ENCODE measurements at regions not wholly inside any gene's neighbourhood (a gene's known extent, or its start where the extent isn't known, plus 50 kb on each side); places are given as distances from the start of the nearest gene placed in this dataset.

GRCh38 chr3:64464955-64465354 lies 222.8 kb downstream of the ADAMTS9 start:
- ATAC-seq (ENCODE audit: low read depth) (no peak), DNase-seq (ENCODE audit: low spot score) (no peak)
- TF ChIP-seq CTCF (IDR thresholded peaks at IDR 0.05; ENCODE audit: poor library complexity, severe bottlenecking): no peak
- Histone ChIP-seq H3K9me3 (ENCODE audit: severe bottlenecking) (no peaks in the 10 kb centered on the region), H3K27ac (ENCODE audit: poor library complexity, severe bottlenecking) (no peak overlapping the region), H3K4me3 (ENCODE audit: severe bottlenecking) (no peak overlapping the region), H3K36me3 (ENCODE audit: low read depth) (no peaks in the 10 kb centered on the region), H3K4me1 (ENCODE audit: insufficient read depth, poor library complexity, severe bottlenecking) (no peaks in the 10 kb centered on the region), H3K27me3 (ENCODE audit: insufficient read depth, poor library complexity, severe bottlenecking) (no peaks in the 10 kb centered on the region)

- ATAC-seq (ENCODE audit: low read depth) (no peak), DNase-seq (ENCODE audit: low spot score) (no peak)
- H3K27me3 ChIP-seq (ENCODE audit: insufficient read depth, poor library complexity, severe bottlenecking): no peaks in the 10 kb centered on the region
- H3K4me1 ChIP-seq (ENCODE audit: insufficient read depth, poor library complexity, severe bottlenecking): no peaks in the 10 kb centered on the region
- H3K9me3 ChIP-seq (ENCODE audit: severe bottlenecking): no peaks in the 10 kb centered on the region
- no peaks in the 10 kb centered on the region for H3K36me3 ChIP-seq (ENCODE audit: low read depth)
- no peak overlapping the region for H3K4me3 ChIP-seq (ENCODE audit: severe bottlenecking)
- TF ChIP-seq CTCF (IDR thresholded peaks at IDR 0.05; ENCODE audit: poor library complexity, severe bottlenecking): no peak
- no peak overlapping the region for H3K27ac ChIP-seq (ENCODE audit: poor library complexity, severe bottlenecking)
These were observed 223.8 kb downstream of the ADAMTS9 start for GRCh38 chr3:64463981-64464380.

GRCh38 chr3:64462203-64462602 lies 225.6 kb downstream of the ADAMTS9 start:
- Histone ChIP-seq H3K4me3 (ENCODE audit: severe bottlenecking) (no peak overlapping the region), H3K27me3 (ENCODE audit: insufficient read depth, poor library complexity, severe bottlenecking) (no peaks in the 10 kb centered on the region), H3K27ac (ENCODE audit: poor library complexity, severe bottlenecking) (no peak overlapping the region), H3K4me1 (ENCODE audit: insufficient read depth, poor library complexity, severe bottlenecking) (no peaks in the 10 kb centered on the region), H3K36me3 (ENCODE audit: low read depth) (no peaks in the 10 kb centered on the region), H3K9me3 (ENCODE audit: severe bottlenecking) (no peaks in the 10 kb centered on the region)
- DNase-seq (ENCODE audit: low spot score) (no peak), ATAC-seq (ENCODE audit: low read depth) (no peak)
- TF ChIP-seq CTCF (IDR thresholded peaks at IDR 0.05; ENCODE audit: poor library complexity, severe bottlenecking): no peak

GRCh38 chr3:64460877-64461276 lies 226.9 kb downstream of the ADAMTS9 start:
- no peak overlapping the region for H3K27ac ChIP-seq (ENCODE audit: poor library complexity, severe bottlenecking)
- H3K27me3 ChIP-seq (ENCODE audit: insufficient read depth, poor library complexity, severe bottlenecking): no peaks in the 10 kb centered on the region
- ATAC-seq (ENCODE audit: low read depth) (no peak), DNase-seq (ENCODE audit: low spot score) (no peak)
- no peak for TF ChIP-seq CTCF (IDR thresholded peaks at IDR 0.05; ENCODE audit: poor library complexity, severe bottlenecking)
- H3K4me3 ChIP-seq (ENCODE audit: severe bottlenecking): no peak overlapping the region
- no peaks in the 10 kb centered on the region for H3K36me3 ChIP-seq (ENCODE audit: low read depth)
- no peaks in the 10 kb centered on the region for H3K9me3 ChIP-seq (ENCODE audit: severe bottlenecking)
- no peaks in the 10 kb centered on the region for H3K4me1 ChIP-seq (ENCODE audit: insufficient read depth, poor library complexity, severe bottlenecking)

- TF ChIP-seq CTCF (IDR thresholded peaks at IDR 0.05; ENCODE audit: poor library complexity, severe bottlenecking): no peak
- no peak for DNase-seq (ENCODE audit: low spot score)
These were observed 227.6 kb downstream of the ADAMTS9 start for GRCh38 chr3:64460141-64460730.

More at GRCh38 chr3:64460141-64460730, 227.6 kb downstream of the ADAMTS9 start:
- Histone ChIP-seq H3K27me3 (ENCODE audit: insufficient read depth, poor library complexity, severe bottlenecking) (no peaks in the 10 kb centered on the region), H3K4me1 (ENCODE audit: insufficient read depth, poor library complexity, severe bottlenecking) (no peaks in the 10 kb centered on the region), H3K9me3 (ENCODE audit: severe bottlenecking) (no peaks in the 10 kb centered on the region), H3K36me3 (ENCODE audit: low read depth) (no peaks in the 10 kb centered on the region), H3K27ac (ENCODE audit: poor library complexity, severe bottlenecking) (no peak overlapping the region), H3K4me3 (ENCODE audit: severe bottlenecking) (no peak overlapping the region)
- no peak for ATAC-seq (ENCODE audit: low read depth)
